IMR-90 (cell line): ENCODE measurements at regions not wholly inside any gene's neighbourhood (a gene's known extent, or its start where the extent isn't known, plus 50 kb on each side); places are given as distances from the start of the nearest gene placed in this dataset.

Source experiments
- ATAC-seq: fragments of 200-7000 bp; cut with Tn5 transposase; 2 replicates; pipeline ENCODE4 v1.9.1; 2020; ENCODE audit warnings: low read depth, mild to moderate bottlenecking, moderate library complexity
- BruUV-seq: library from RNA; stranded (reverse); fragments of 400-500 nt; replicated peaks from 2 replicates; lab custom pipeline; 2021; lab: Mats Ljungman, UMichigan
- CTCF ChIA-PET: fragments of 300-600 bp; formaldehyde crosslinking; extraction: SDS; loops from one replicate; lab custom pipeline; 2021; ENCODE audit warnings: antibody characterized with exemption; lab: Yijun Ruan, JAX
- POLR2A ChIA-PET: fragments of 300-600 bp; sonication (Branson Sonifier 250); formaldehyde crosslinking; loops from one replicate; lab custom pipeline; 2022; ENCODE audit warnings: antibody characterized with exemption; ENCODE audit not compliant: unreplicated experiment; lab: Charles Lee
- DNase-seq: peaks from one replicate; pipeline ENCODE4 v3.0.0; 2013
- H2AFZ ChIP-seq: replicated peaks from 2 replicates; pipeline ENCODE3; 2013; ENCODE audit warnings: low read length, mild to moderate bottlenecking; ENCODE audit not compliant: poor library complexity
- H2AK5ac ChIP-seq: 2 replicates; pipeline ENCODE4 v1.6.1; 2013; ENCODE audit warnings: low read depth, low read length, inconsistent platforms
- H2AK9ac ChIP-seq: replicated peaks from 2 replicates; pipeline ENCODE3; 2013; ENCODE audit warnings: mild to moderate bottlenecking, low read depth, low read length, moderate library complexity; ENCODE audit not compliant: poor library complexity
- H2BK120ac ChIP-seq: 2 replicates; pipeline ENCODE4 v1.6.1; 2013; ENCODE audit warnings: low read depth, low read length, inconsistent platforms
- H2BK15ac ChIP-seq: 3 replicates; pipeline ENCODE4 v1.6.1; 2013; ENCODE audit warnings: low read depth, low read length, inconsistent platforms
- H2BK20ac ChIP-seq: 2 replicates; pipeline ENCODE4 v1.6.1; 2013; ENCODE audit warnings: low read depth, mild to moderate bottlenecking, inconsistent platforms, low read length, moderate library complexity
- H2BK5ac ChIP-seq: 2 replicates; pipeline ENCODE4 v1.6.1; 2013; ENCODE audit warnings: mild to moderate bottlenecking, low read depth, low read length, inconsistent platforms; ENCODE audit not compliant: poor library complexity, severe bottlenecking
- H3K14ac ChIP-seq: replicated peaks from 2 replicates; pipeline ENCODE4 v1.6.1; 2013; ENCODE audit warnings: low read depth, low read length, inconsistent platforms
- H3K18ac ChIP-seq: 2 replicates; pipeline ENCODE4 v1.6.1; 2013; ENCODE audit warnings: low read depth, low read length, control low read depth
- H3K23ac ChIP-seq: 2 replicates; pipeline ENCODE4 v1.6.1; 2013; ENCODE audit warnings: low read depth, low read length, inconsistent platforms
- H3K27ac ChIP-seq: 2 replicates; pipeline ENCODE4 v1.5.1; 2013; ENCODE audit warnings: mild to moderate bottlenecking, control low read depth, low read length; ENCODE audit not compliant: insufficient read depth
- H3K27me3 ChIP-seq: 2 replicates; pipeline ENCODE4 v1.6.1; 2013; ENCODE audit warnings: low read length; ENCODE audit not compliant: control insufficient read depth, insufficient read depth
- H3K36me3 ChIP-seq: 2 replicates; pipeline ENCODE4 v1.6.1; 2013; ENCODE audit warnings: low read length, mixed read lengths; ENCODE audit not compliant: control insufficient read depth, insufficient read depth
- H3K4ac ChIP-seq: 2 replicates; pipeline ENCODE4 v1.6.1; 2013; ENCODE audit warnings: low read depth, low read length, inconsistent platforms
- H3K4me1 ChIP-seq: 2 replicates; pipeline ENCODE4 v1.6.1; 2013; ENCODE audit warnings: low read length, mixed read lengths; ENCODE audit not compliant: control insufficient read depth, insufficient read depth
- H3K4me2 ChIP-seq: 2 replicates; pipeline ENCODE4 v1.6.1; 2013; ENCODE audit warnings: low read depth, mild to moderate bottlenecking, control low read depth, low read length, moderate library complexity
- H3K4me3 ChIP-seq: 2 replicates; pipeline ENCODE4 v1.5.1; 2013; ENCODE audit warnings: low read depth, mild to moderate bottlenecking, control low read depth, low read length, moderate library complexity; ENCODE audit not compliant: insufficient read depth
- H3K56ac ChIP-seq: 2 replicates; pipeline ENCODE4 v1.6.1; 2013; ENCODE audit warnings: low read length, inconsistent platforms; ENCODE audit not compliant: insufficient read depth; ENCODE audit errors: extremely low read depth
- H3K79me1 ChIP-seq, 2 experiments: 2 replicates each; pipeline ENCODE4 v1.6.1; 2013; ENCODE audit warnings: low read length in 2 of 2, inconsistent platforms in 1 of 2, low read depth in 1 of 2
- H3K9ac ChIP-seq: 2 replicates; pipeline ENCODE4 v1.6.1; 2013; ENCODE audit warnings: low read depth, low read length, control low read depth
- H3K9me1 ChIP-seq: 2 replicates; pipeline ENCODE4 v1.6.1; 2013; ENCODE audit warnings: low read length, inconsistent platforms; ENCODE audit not compliant: insufficient read depth
- H3K9me3 ChIP-seq: 2 replicates; pipeline ENCODE4 v1.6.1; 2013; ENCODE audit warnings: low read length; ENCODE audit not compliant: control insufficient read depth, insufficient read depth
- H4K20me1 ChIP-seq: 2 replicates; pipeline ENCODE4 v1.6.1; 2013; ENCODE audit warnings: low read length, inconsistent platforms; ENCODE audit not compliant: insufficient read depth
- H4K5ac ChIP-seq: 2 replicates; pipeline ENCODE4 v1.6.1; 2013; ENCODE audit warnings: mild to moderate bottlenecking, low read depth, low read length, control low read depth
- H4K8ac ChIP-seq, 2 experiments: 2 replicates each; pipeline ENCODE4 v1.6.1; 2013; ENCODE audit warnings: low read depth in 2 of 2, low read length in 2 of 2, control low read depth in 1 of 2, inconsistent platforms in 1 of 2
- H4K91ac ChIP-seq: 2 replicates; pipeline ENCODE4 v1.6.1; 2013; ENCODE audit warnings: low read depth, low read length, inconsistent platforms; ENCODE audit not compliant: insufficient read depth
- NFE2L2 ChIP-seq: fragments of 150-350 bp; IDR thresholded peaks from 2 replicates; pipeline ENCODE4 v1.6.1; 2016; ENCODE audit warnings: low read depth, mild to moderate bottlenecking, low read length
- RAD21 ChIP-seq: IDR thresholded peaks from 2 replicates; pipeline ENCODE4 v1.6.1; 2012; ENCODE audit warnings: low read length, improper control_type of control experiment
- RCOR1 ChIP-seq: IDR thresholded peaks from 2 replicates; pipeline ENCODE4 v1.6.1; 2012; ENCODE audit warnings: mild to moderate bottlenecking, low read length, improper control_type of control experiment; ENCODE audit not compliant: insufficient replicate concordance
- WGBS, 2 experiments: methylation state at CpG; one replicate each; pipeline versions ENCODE4 v1.1.5 to v1.1.7; 2013; ENCODE audit warnings: missing lambda C conversion rate in 2 of 2; ENCODE audit not compliant: insufficient read length in 1 of 2; ENCODE audit errors: extremely low coverage in 2 of 2; 5-methylcytosine and 5-hydroxymethylcytosine counted together
- dilution Hi-C: fragments of 300-500 bp; cut with HindIII; formaldehyde crosslinking; loops from one replicate; pipeline ENCODE4 v1.14.3; 2018; ENCODE audit warnings: low sequenced_read_pairs; ENCODE audit not compliant: unreplicated experiment
- in situ Hi-C: fragments of 300-500 bp; cut with MboI; formaldehyde crosslinking; loops from 3 replicates; pipeline ENCODE4 v1.14.3; 2019; ENCODE audit warnings: low sequenced_read_pairs, inconsistent platforms, mixed read lengths
- intact Hi-C: fragments of 100-400 bp; cut with micrococcal nuclease; formaldehyde crosslinking; loops from 2 replicates; pipeline ENCODE4 v1.10.0; 2022
- TF ChIP-seq, protein P1 (sequence below): conservative IDR thresholded peaks from 2 replicates; pipeline ENCODE4 v1.5.1; 2012; ENCODE audit warnings: mild to moderate bottlenecking, low read depth, low read length, improper control_type of control experiment

DNA sequence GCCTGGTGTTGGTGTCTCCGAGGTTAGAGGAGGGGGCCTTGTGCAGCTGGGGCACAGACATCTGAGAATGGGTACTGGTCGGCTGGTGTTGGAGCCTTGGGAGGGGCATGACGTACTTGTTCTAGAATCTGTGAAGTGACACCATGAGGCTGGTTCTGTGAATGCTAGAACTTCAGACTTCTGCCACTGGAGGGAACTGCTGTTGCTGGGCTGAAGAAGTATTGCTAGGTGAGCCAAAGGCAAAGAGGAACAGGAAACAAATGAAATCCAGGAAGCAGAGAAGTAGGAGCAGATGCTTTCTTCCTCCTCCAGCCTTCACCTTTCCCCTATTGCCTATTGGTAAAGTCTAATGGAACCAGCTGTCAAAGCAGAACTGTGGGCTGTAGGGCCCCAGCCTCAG, 120.9 kb upstream of the DDIT4L start:
- H4K5ac ChIP-seq = no peak overlapping the region
- ChIA-PET POLR2A (no interaction called here), CTCF (interaction anchor here (0.8 kb wide), 1 partner anchor 215 kb away, joined by 3 read pairs; no protein-coding TSS in a partner anchor)
- no peak overlapping the region for H3K4me3 ChIP-seq
- H4K91ac ChIP-seq = no peak overlapping the region
- no peak overlapping the region for H2AFZ ChIP-seq
- H2AK9ac ChIP-seq = no peak overlapping the region
- no TSS peak for BruUV-seq
- no peak overlapping the region for H3K56ac ChIP-seq
- TF ChIP-seq RAD21 (0 out of 2 replicates have a peak, but pooled peaks have one; percentile 8), NFE2L2 (no peak), RCOR1 (no peak)
- TF ChIP-seq, protein P1, sequence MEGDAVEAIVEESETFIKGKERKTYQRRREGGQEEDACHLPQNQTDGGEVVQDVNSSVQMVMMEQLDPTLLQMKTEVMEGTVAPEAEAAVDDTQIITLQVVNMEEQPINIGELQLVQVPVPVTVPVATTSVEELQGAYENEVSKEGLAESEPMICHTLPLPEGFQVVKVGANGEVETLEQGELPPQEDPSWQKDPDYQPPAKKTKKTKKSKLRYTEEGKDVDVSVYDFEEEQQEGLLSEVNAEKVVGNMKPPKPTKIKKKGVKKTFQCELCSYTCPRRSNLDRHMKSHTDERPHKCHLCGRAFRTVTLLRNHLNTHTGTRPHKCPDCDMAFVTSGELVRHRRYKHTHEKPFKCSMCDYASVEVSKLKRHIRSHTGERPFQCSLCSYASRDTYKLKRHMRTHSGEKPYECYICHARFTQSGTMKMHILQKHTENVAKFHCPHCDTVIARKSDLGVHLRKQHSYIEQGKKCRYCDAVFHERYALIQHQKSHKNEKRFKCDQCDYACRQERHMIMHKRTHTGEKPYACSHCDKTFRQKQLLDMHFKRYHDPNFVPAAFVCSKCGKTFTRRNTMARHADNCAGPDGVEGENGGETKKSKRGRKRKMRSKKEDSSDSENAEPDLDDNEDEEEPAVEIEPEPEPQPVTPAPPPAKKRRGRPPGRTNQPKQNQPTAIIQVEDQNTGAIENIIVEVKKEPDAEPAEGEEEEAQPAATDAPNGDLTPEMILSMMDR = peak; percentile 27; the same call in 1 of the 2 replicates
- H3K23ac ChIP-seq = no peak overlapping the region
- H3K27me3 ChIP-seq = no peaks in the 10 kb centered on the region
- H3K9me1 ChIP-seq = no peaks in the 10 kb centered on the region
- H4K8ac ChIP-seq = no peak overlapping the region
- H3K79me1 ChIP-seq = no peaks in the 10 kb centered on the region
- no peak overlapping the region for H2BK120ac ChIP-seq
- no peak overlapping the region for H3K18ac ChIP-seq
- no peaks in the 10 kb centered on the region; the same call in 1 of the 2 replicates for H3K4me1 ChIP-seq
- in situ Hi-C loops (no loop called here), intact Hi-C loops (no loop called here), dilution Hi-C loops (no loop called here)
- 85% methylated on average over 2 of the region's 3 CpGs; no CpG with 5 or more reads in 1 of the 2 experiments for WGBS, 2 experiments
- no peak overlapping the region for H3K4ac ChIP-seq
- H3K14ac ChIP-seq = no peak overlapping the region
- no peak overlapping the region for H3K27ac ChIP-seq
- DNase-seq = no peak
- no peaks in the 10 kb centered on the region for H4K20me1 ChIP-seq
- H3K9ac ChIP-seq = no peak overlapping the region
- no peak overlapping the region for H2BK20ac ChIP-seq
- H3K4me2 ChIP-seq = no peak overlapping the region
- no peaks in the 10 kb centered on the region for H3K36me3 ChIP-seq
- H2BK5ac ChIP-seq = no peak overlapping the region
- no peaks in the 10 kb centered on the region for H3K9me3 ChIP-seq
- H2BK15ac ChIP-seq = no peak overlapping the region
- no peak for ATAC-seq
- H2AK5ac ChIP-seq = no peak overlapping the region
